Adipose tissue (tissue), 3 donors: ENCODE measurements at regions not wholly inside any gene's neighbourhood (a gene's known extent, or its start where the extent isn't known, plus 50 kb on each side); places are given as distances from the start of the nearest gene placed in this dataset.
"Not testable (repeated sequence)": the region's sequence is repeated elsewhere in the genome, so short reads cannot be mapped to it uniquely, and the experiment has no call there.

Experiments used
- H3K27ac ChIP-seq: one replicate; pipeline ENCODE4 v1.5.1; 2013; ENCODE audit warnings: low read depth, low read length
- WGBS, 3 donors: extraction: QIAGEN DNeasy Blood & Tissue Kit; methylation state at CpG; one replicate each; pipeline ENCODE4 v1.1.7; 2013; 5-methylcytosine and 5-hydroxymethylcytosine counted together
- donor health status: healthy with polysubstance abuse.
- donor health status: Bipolar disorder and iron deficiency.
- donor health status: healthy.

- no peak overlapping the region for H3K27ac ChIP-seq
- 53 to 63% (median 56%) methylated on average over 8 of the region's 8 CpGs for whole genome bisulfite sequencing, 3 donors
These were observed 113.6 kb upstream of the IFNGR1 start for GRCh38 chr6:137332637-137333280.

DNA sequence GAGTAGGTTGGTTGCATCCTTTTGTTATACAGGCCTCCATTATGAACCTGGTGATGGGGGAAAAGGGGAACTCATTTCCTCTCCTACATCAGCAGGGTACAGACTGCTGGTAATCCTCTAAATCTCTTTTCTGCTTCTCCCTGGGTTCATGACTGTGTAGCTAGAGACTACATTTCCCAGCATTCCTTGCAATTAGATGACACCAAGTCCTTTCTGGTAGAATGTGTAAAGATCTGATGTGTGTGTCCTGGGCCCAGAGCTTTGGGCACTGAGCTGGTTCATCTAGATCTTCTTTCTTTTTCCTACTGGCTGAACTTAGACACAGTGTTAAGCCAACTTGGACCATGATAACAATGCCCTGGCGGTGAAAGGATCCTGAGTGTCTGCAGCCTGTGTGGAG, 104.7 kb upstream of the IFNGR1 start:
- WGBS, 3 donors: 60 to 96% (median 89%) methylated on average over 1 of the region's 1 CpG
- no peak overlapping the region for H3K27ac ChIP-seq

DNA sequence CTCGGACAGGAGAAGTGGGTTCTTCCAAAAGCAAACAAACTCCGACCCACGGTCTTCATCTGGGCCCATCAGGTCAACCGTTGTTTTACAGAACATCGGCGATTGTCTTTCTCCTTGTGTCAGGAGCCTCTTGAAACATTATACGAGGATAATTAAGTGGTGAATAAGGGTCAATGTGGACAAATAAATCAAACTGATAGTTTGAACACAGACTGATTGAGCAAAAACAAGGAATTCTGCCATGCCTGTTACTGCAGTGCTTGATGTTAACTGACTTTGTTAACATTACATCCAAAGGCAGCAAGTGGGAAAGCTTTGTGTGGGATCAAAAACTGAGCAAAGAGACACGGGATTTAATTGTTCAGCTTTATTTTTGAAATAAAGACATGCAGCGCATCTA, 101.1 kb upstream of the IFNGR1 start:
- no peak overlapping the region for H3K27ac ChIP-seq
- 82 to 90% (median 84%) methylated on average over 9 of the region's 9 CpGs for WGBS, 3 donors

- H3K27ac ChIP-seq: no peak overlapping the region
These were observed 97.4 kb upstream of the IFNGR1 start for GRCh38 chr6:137316626-137317025.

GRCh38 chr6:137315081-137315480, 95.9 kb upstream of the IFNGR1 start:
- 29 to 37% (median 37%) methylated on average over 5 of the region's 5 CpGs for WGBS, 3 donors
- no peak overlapping the region for H3K27ac ChIP-seq

DNA sequence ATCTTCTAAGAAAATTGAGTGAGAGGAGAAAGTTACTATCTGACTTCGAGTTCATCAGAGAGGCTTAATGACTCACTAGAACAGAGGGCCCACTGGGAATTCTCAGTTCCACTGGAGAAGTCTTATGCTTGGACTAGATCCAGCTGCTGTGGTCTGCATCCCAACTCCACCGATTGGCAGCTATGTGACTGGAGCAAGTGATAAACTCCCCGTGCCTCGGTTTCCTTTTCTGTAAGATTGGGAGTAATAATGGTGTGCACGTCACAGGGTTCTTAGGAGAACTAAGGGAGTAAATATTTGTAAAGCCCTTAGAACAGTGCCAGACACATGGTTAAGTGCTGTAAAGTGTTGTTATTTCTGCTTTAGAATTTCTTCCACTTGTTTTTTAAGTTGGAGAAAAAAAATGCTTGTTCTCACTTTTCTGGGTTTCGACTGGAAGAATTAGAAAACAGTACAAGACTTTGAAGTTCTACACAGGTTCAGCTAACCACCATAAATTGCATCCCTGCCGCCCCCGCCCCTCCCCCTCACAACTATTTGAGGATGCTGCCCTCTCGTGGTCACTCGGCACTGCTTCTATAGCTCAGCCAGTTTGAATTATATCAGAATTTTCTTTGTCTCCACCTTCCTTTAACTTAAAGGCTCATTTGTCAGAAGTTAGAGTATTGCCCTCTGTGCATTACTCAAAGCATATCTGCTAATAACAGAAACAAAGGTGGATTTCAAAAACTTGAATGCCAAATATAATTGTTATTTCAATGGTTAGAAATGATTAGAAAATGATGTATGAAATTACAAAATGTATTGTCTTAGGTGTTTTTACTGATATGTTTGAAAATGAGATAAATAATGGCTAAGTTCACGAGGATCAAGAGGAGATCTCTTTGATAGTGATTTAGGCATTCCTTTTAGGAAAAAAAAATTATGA, 95.0 kb upstream of the IFNGR1 start:
- 10 to 17% (median 13%) methylated on average over 11 of the region's 11 CpGs for WGBS, 3 donors
- no peak overlapping the region for H3K27ac ChIP-seq

DNA sequence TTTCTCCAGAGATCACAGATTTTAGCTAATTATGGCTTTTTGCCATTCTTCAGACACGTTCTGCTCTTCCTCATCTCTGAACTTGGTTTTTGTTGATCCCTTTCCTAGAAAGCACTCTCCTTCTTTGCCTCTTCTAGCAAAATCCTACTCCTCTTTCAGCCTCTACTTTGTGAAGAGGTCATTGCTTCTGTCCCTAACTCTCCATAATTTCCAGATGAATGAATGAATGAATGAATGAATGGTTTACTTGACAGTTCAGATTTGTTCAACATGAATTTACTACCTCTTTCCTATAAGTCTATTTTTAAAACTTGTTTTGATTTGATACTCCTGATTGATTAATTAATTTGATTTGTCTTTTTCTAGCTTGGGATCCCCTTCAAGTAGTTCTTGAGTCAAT, 94.0 kb upstream of the IFNGR1 start:
- WGBS, 3 donors: 45 to 72% (median 47%) methylated on average over 1 of the region's 1 CpG
- H3K27ac ChIP-seq: no peak overlapping the region

GRCh38 chr6:137311940-137312339, 92.8 kb upstream of the IFNGR1 start:
- no peak overlapping the region for H3K27ac ChIP-seq
- WGBS, 3 donors: 85 to 93% (median 87%) methylated on average over 1 of the region's 1 CpG

DNA sequence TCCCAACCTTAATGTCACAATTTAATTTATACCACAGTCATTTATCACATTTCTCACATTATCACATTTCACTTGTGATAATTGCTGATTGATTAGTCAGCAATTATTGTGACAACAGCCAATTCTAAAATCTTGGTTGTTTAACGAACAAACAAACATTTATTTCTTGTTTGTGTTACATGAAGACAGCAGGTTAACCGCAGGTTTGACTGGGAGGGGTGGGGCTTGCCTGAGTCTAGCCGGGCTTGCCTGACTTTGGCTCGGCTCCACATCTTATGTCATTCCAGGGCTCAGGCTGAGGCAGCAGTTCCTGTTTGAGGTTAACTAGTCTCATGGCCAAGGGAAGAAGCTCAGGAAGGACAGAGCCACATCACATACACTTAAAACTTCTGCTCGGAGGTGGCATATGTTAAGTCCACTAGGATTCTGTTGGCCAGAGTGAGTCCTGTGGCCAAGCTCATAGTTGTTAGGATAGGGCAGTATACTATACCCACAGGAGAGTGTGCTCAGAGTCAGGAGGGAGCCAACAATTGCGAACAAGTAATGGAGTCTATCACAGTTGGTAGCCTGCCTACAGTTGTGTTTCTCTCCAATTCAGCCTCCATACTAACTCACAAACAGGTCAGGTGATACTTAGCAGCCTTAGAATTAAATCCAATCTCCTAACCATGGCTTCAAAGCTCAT, 90.0 kb upstream of the IFNGR1 start:
- H3K27ac ChIP-seq: no peak overlapping the region
- WGBS, 3 donors: 17 to 25% (median 22%) methylated on average over 6 of the region's 6 CpGs

DNA sequence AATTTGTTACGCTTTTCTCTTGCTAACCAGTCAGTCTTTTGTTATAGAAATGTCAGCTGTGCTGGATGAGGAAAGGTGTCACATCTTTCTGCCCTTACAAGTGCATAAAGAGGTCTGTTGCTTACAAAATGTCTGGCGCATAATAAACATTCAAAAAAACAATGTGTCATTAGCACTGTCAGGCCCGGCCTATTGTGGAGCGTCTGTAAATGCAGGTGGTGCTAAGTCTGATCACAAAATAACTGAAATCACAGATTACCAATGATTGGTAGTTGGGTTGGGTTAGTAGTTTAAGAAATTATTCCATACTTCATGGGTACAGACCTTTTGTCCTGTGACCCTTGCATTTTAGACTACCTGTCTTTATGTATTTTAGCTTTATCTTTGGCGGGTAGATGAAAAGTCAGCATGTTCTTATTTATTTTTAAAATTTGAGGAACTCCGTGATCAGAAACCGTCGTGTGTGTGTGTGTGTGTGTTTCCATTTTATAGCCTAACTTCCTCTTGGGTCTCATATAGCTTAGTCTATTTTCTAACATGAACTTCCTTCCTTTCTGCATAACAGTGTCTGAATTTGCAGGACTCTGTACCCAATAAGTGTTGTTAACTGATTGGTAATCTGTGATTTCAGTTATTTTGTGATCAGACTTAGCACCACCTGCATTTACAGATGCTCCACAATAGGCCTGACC, 88.1 kb upstream of the IFNGR1 start:
- H3K27ac ChIP-seq: no peak overlapping the region
- WGBS, 3 donors: 57 to 84% (median 69%) methylated on average over 8 of the region's 8 CpGs

- no peak overlapping the region for H3K27ac ChIP-seq
- WGBS, 3 donors: 87 to 93% (median 92%) methylated on average over 2 of the region's 2 CpGs
These were observed 86.5 kb upstream of the IFNGR1 start for GRCh38 chr6:137305691-137306090.

DNA sequence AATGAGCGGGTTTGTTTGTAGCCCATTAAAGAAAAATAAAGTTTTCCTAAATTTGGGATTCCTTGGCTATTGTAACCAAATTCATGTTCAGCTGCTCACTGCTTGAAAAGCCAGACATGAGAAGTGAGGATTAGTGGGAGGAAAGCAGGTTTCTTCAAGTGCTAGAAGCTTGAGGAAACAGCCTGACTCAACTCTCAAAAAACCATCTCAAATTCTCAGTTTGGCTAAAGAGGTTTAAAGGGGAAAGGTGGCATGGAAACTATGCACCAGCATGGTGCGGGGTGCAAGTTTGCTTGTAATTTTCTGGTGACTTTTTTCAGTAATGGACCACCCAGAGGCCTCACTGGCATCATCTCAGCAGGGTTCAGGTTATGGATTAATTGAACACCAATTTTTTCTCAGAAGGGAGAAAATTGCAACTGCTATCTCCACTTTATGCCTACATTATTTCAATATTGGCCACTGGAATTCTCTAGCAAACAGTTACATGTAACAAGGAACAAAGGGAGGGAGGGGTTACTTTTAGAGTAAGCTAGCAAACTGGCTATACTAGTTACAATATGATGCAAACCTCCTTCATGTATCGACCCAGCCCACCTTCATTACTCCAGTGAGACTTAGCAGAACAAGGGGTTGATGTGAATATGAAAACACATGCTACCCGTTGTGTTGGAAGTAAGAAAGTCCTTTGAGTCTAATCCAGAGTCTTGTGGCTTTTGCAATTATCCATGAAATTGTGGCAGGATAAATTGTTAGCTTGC, 85.0 kb upstream of the IFNGR1 start:
- WGBS, 3 donors: 83 to 94% (median 87%) methylated on average over 4 of the region's 4 CpGs
- no peak overlapping the region for H3K27ac ChIP-seq

GRCh38 chr6:137303441-137303840, 84.3 kb upstream of the IFNGR1 start:
- 78 to 91% (median 83%) methylated on average over 2 of the region's 2 CpGs for WGBS, 3 donors
- H3K27ac ChIP-seq: no peak overlapping the region

- no peak overlapping the region for H3K27ac ChIP-seq
- WGBS, 3 donors: 40 to 51% (median 48%) methylated on average over 3 of the region's 3 CpGs
These were observed 80.5 kb upstream of the IFNGR1 start for GRCh38 chr6:137299681-137300080.

DNA sequence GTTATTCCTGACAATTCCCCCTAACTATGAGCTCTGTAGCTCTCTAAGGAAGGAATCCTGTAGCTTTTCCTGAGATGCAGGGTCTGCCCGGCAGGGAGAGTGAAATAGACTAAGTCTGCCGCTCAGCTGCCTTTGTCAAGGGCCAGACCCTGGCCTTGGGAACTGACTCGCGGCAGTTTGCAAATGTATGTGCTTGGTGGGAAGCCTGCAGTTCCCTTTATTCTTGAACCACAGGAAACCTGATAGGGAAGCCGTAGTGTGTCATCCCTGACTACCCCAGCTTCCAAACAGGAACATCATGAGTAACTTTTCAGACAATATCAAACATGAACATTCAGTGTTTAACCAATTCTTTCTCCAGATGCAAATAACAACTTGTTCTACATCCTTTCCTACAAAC, 78.7 kb upstream of the IFNGR1 start:
- WGBS, 3 donors: 34 to 69% (median 41%) methylated on average over 5 of the region's 5 CpGs
- no peak overlapping the region for H3K27ac ChIP-seq

DNA sequence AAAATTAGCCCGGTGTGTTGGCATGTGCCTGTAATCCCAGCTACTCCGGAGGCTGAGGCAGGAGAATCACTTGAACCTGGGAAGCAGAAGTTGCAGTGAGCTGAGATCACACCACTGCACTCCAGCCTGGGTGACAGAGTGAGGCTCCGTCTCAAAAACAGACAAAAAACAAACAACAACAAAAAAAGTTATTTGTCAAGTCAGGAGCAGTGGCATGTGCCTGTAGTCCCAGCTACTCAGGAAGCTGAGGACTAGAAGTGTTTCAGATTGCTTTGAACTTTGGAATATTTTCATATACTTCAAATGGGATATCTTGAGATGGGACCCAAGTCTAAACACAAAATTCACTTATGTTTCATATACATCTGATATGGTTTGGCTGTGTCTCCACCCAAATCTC, 73.1 kb upstream of the IFNGR1 start:
- 78 to 92% (median 83%) methylated on average over 3 of the region's 3 CpGs for WGBS, 3 donors
- H3K27ac ChIP-seq: not testable (repeated sequence)

- WGBS, 3 donors: 11 to 46% (median 17%) methylated on average over 3 of the region's 3 CpGs
- H3K27ac ChIP-seq: no peak overlapping the region
These were observed 72.3 kb upstream of the IFNGR1 start for GRCh38 chr6:137291441-137291840.

GRCh38 chr6:137290601-137291261, 71.5 kb upstream of the IFNGR1 start:
- 26 to 66% (median 64%) methylated on average over 5 of the region's 5 CpGs for WGBS, 3 donors
- H3K27ac ChIP-seq: no peak overlapping the region
